Cardiac muscle cell (in vitro differentiated cells and primary cell): ENCODE measurements at regions not wholly inside any gene's neighbourhood (a gene's known extent, or its start where the extent isn't known, plus 50 kb on each side); places are given as distances from the start of the nearest gene placed in this dataset.
"Not testable (repeated sequence)": the region's sequence is repeated elsewhere in the genome, so short reads cannot be mapped to it uniquely, and the experiment has no call there.

ENCODE experiments used
- DNase-seq, 2 donors: peaks; one replicate each; pipeline versions ENCODE4 v3.0.0 to v3.0.0-alpha.2; 2010 to 2017; ENCODE audit warnings: low read depth in 1 of 2, low spot score in 1 of 2
- H3K27ac ChIP-seq: fragments of 200-600 bp; sonication (generic); 2 replicates; pipeline ENCODE4 v1.5.1; 2016
- H3K27me3 ChIP-seq: fragments of 200-600 bp; sonication (generic); 2 replicates; pipeline ENCODE4 v1.6.0; 2016; ENCODE audit warnings: control low read depth
- H3K36me3 ChIP-seq: fragments of 200-600 bp; sonication (generic); 2 replicates; pipeline ENCODE4 v1.5.1; 2016; ENCODE audit warnings: control low read depth
- H3K4me1 ChIP-seq: fragments of 200-600 bp; sonication (generic); 2 replicates; pipeline ENCODE4 v1.8.1; 2017; ENCODE audit warnings: low read depth, mild to moderate bottlenecking, mixed run types
- H3K4me3 ChIP-seq: fragments of 200-600 bp; sonication (generic); 2 replicates; pipeline ENCODE4 v1.5.1; 2016; ENCODE audit warnings: mild to moderate bottlenecking
- H3K9me3 ChIP-seq: fragments of 200-600 bp; sonication (generic); 2 replicates; pipeline ENCODE4 v1.5.1; 2017; ENCODE audit warnings: low read depth, mild to moderate bottlenecking, control low read depth
- TF ChIP-seq, protein P1 (sequence below): IDR thresholded peaks from 2 replicates; pipeline ENCODE4 v1.5.1; 2012; ENCODE audit warnings: low read depth, mild to moderate bottlenecking, low read length

DNA sequence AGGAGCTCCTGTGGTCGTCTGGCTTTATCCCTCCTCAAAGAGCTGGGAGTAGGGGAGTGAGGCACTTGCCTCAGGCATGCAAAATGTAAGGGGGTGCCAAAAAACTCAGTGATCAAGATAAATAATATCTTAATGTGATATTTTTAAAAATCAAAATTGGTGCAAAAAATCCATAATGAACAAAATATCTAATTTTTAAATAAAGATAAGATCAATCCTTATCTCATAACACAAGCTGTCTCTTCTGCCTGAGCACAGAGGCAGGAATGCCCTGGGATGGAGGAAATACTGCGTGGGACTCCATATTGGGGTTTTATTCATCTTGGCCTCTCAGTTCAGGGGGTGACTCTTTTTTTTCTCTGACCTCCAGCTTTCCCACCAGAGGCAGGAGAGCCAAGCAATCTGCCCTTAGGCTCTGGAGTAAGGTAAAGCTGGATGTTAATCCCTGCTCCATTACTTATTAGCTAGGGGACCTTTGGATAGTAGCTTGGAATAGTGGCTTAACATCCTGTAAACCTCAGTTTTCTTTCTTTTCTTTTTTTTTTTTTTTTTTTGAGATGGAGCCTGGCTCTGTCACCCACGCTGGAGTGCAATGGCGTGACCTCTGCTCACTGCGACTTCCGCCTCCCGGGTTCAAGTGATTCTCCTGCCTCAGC lies 77.3 kb upstream of the NFASC start:
- Histone ChIP-seq H3K36me3 (no peaks in the 10 kb centered on the region), H3K27ac (no peak overlapping the region), H3K9me3 (no peaks in the 10 kb centered on the region), H3K27me3 (peaks cover 8% of the 10 kb centered on the region), H3K4me3 (no peak overlapping the region), H3K4me1 (no peaks in the 10 kb centered on the region)
- TF ChIP-seq, protein P1, sequence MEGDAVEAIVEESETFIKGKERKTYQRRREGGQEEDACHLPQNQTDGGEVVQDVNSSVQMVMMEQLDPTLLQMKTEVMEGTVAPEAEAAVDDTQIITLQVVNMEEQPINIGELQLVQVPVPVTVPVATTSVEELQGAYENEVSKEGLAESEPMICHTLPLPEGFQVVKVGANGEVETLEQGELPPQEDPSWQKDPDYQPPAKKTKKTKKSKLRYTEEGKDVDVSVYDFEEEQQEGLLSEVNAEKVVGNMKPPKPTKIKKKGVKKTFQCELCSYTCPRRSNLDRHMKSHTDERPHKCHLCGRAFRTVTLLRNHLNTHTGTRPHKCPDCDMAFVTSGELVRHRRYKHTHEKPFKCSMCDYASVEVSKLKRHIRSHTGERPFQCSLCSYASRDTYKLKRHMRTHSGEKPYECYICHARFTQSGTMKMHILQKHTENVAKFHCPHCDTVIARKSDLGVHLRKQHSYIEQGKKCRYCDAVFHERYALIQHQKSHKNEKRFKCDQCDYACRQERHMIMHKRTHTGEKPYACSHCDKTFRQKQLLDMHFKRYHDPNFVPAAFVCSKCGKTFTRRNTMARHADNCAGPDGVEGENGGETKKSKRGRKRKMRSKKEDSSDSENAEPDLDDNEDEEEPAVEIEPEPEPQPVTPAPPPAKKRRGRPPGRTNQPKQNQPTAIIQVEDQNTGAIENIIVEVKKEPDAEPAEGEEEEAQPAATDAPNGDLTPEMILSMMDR = no peak
- DNase-seq = no peak

DNA sequence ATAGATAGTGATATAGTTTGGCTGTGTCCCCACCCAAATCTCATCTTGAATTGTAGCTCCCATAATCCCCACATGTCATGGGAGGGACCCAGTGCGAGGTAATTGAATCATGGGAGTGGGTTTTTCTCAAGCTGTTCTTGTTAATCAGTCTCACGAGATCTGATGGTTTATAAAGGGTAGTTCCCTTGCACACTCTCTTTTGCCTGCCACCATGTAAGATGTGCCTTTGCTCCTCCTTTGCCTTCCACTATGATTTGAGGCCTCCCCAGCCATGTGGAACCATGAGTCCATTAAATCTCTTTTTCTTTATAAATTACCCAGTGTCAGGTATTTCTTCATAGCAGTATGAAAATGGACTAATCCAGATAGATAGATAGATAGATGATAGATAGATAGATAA lies 73.8 kb upstream of the NFASC start:
- H3K27me3 ChIP-seq = peaks cover 17% of the 10 kb centered on the region
- not testable (repeated sequence) for H3K4me3 ChIP-seq, H3K27ac ChIP-seq, H3K4me1 ChIP-seq, H3K9me3 ChIP-seq, DNase-seq, H3K36me3 ChIP-seq

DNA sequence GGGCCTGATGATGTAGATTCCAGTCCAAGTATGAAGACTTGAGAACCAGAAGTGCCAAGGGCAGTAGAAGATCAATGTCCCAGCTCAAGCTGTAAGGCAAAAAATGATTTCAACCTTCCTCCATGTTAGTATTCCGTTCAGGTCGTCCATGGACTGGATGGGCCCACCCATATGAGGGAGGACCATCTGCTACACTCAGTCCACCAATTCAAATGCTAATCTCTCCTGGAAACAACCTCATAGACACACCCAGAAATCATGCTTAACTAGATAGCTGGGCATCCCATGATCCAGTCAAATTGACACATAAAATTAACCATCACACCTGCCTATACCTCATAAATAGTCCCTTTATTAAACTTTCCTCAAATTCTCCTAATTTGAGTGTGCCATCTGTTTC lies 73.3 kb upstream of the NFASC start:
- no peak overlapping the region for H3K27ac ChIP-seq
- DNase-seq = no peak
- TF ChIP-seq, protein P1 = no peak
- no peaks in the 10 kb centered on the region for H3K9me3 ChIP-seq
- H3K36me3 ChIP-seq = no peaks in the 10 kb centered on the region
- no peak overlapping the region for H3K4me3 ChIP-seq
- H3K27me3 ChIP-seq = peaks cover 22% of the 10 kb centered on the region
- no peaks in the 10 kb centered on the region for H3K4me1 ChIP-seq

DNA sequence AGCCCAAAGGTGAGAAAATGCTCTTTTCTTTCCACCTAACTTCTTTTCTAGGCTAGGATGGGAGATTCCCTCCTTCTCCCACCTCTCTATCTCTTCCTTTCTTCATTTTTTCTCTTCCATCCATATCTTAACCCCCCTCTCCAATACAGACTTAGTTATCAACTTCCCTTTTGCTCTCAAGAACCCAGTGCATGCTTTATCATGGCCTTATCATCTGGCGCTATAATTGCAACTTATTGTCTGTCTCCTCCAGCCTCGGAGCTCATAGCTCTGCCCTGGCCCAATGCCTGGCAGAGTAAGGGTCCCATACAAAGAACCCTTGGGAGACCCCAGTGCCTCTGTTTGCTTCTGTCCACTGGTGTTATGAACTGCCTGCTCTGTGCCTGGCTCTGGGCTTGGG lies 71.0 kb upstream of the NFASC start:
- no peak for DNase-seq
- H3K36me3 ChIP-seq = no peaks in the 10 kb centered on the region
- TF ChIP-seq, protein P1 = no peak
- H3K9me3 ChIP-seq = no peaks in the 10 kb centered on the region
- H3K4me3 ChIP-seq = no peak overlapping the region
- H3K27ac ChIP-seq = no peak overlapping the region
- H3K4me1 ChIP-seq = no peaks in the 10 kb centered on the region
- peaks cover 27% of the 10 kb centered on the region for H3K27me3 ChIP-seq

DNA sequence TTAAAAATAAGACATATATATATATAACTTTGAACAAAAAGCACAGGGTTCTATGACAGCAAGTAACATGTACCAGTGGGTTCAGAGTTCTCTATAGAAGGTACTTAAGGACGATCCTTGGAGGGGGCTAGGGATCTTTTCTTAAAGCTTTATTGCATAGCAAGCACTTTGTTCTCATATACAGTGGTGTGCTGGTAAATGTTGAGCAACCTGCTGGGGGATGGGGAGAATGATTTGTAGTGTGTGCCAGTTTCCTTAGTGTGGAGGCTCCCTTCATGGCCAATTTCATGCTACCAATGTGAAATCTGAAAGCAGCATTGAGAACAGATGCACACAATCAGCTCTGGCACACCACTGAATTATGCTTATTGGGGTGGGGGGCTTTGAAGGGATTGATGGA lies 69.5 kb upstream of the NFASC start:
- no peak overlapping the region for H3K4me3 ChIP-seq
- H3K9me3 ChIP-seq = no peaks in the 10 kb centered on the region
- H3K27ac ChIP-seq = no peak overlapping the region
- TF ChIP-seq, protein P1 = no peak
- H3K4me1 ChIP-seq = no peaks in the 10 kb centered on the region
- DNase-seq = no peak
- no peaks in the 10 kb centered on the region for H3K36me3 ChIP-seq
- peaks cover 23% of the 10 kb centered on the region for H3K27me3 ChIP-seq

DNA sequence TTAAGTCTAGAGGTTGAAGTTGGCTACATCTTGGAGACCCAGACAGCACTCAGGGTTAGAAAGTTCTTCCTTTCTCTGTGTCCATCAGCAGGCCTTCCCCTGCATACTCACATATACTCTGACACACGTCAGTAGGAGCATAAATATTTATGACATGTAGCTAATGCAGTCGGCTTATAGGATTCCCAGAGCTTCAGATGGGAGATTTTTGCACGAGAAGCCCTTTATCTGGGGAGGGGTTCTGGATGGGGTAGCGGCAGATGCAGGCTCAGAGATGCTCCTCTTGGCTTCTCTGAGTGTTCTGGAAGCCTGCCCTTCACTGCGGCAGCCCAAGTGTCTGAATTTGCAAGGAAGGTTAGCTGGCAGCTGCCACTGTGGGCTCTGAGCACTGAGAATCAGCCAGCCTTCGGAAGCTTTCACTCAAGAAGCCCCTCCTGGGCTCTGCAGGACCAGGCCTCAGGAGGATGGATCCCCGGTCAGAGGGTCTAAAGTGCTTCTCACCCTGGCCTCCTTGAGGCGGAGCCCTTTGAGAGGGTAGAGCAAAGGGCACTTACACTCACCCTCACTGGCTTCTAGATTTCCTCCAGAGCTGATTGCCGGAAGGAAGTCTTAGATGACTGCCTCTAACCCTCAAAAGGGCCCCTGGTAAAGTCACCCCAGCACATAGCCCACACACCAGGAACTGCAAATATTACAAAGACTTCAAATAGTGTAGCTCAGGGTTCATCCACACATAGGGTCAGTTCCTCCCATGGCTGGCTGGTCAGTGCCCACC lies 68.1 kb upstream of the NFASC start:
- no peaks in the 10 kb centered on the region for H3K9me3 ChIP-seq
- DNase-seq = no peak
- H3K27me3 ChIP-seq = peaks cover 26% of the 10 kb centered on the region
- no peaks in the 10 kb centered on the region for H3K36me3 ChIP-seq
- TF ChIP-seq, protein P1 = no peak
- no peak overlapping the region for H3K4me3 ChIP-seq
- no peaks in the 10 kb centered on the region for H3K4me1 ChIP-seq
- no peak overlapping the region for H3K27ac ChIP-seq
